Panc1 (cell line): ENCODE measurements at regions not wholly inside any gene's neighbourhood (a gene's known extent, or its start where the extent isn't known, plus 50 kb on each side); places are given as distances from the start of the nearest gene placed in this dataset.

Source experiments
- POLR2AphosphoS5 ChIP-seq: IDR thresholded peaks from 2 replicates; pipeline ENCODE4 v1.6.1; 2012; ENCODE audit warnings: mild to moderate bottlenecking, low read depth, low read length, moderate library complexity
- SIN3A ChIP-seq: IDR thresholded peaks from 2 replicates; pipeline ENCODE4 v1.6.1; 2012; ENCODE audit warnings: low read depth, mild to moderate bottlenecking, low read length, moderate library complexity, borderline replicate concordance; ENCODE audit not compliant: insufficient read depth
- TCF7L2 ChIP-seq: IDR thresholded peaks from 2 replicates; pipeline ENCODE4 v1.6.1; 2011; ENCODE audit warnings: mild to moderate bottlenecking, low read depth, low read length, inconsistent platforms
- TF ChIP-seq, protein P1 (sequence below): fragments of 450-650 bp; IDR thresholded peaks from 2 replicates; pipeline ENCODE4 v1.5.1; 2017; ENCODE audit warnings: mild to moderate bottlenecking
- TF ChIP-seq, protein P2 (sequence below), 2 experiments: IDR thresholded peaks; 2 replicates each; pipeline ENCODE4 v1.6.1; 2011 to 2012; ENCODE audit warnings: low read depth in 2 of 2, control low read depth in 1 of 2, low read length in 1 of 2, mild to moderate bottlenecking in 1 of 2, moderate library complexity in 1 of 2; ENCODE audit not compliant: insufficient read depth in 1 of 2

DNA sequence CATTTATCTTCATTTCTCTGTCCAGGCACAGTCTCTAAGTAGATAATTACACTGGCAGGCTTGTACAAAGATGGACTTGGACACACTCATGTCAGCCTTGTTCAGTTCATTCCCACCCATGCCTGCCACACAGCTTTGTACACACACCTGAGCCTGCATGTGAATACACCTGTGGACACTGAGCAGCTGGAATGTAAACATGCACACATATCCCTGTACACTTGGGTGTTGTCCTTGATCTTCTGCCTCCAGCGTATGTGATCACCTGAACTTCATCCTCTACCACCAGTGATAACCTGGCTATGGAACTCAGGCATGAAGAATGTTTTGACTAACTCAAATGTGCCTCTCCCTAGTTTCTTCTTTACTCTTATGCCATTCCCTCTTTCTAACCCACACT is 190.6 kb downstream of the DHX35 start:
- TF ChIP-seq POLR2AphosphoS5: no peak
- TF ChIP-seq, protein P1, sequence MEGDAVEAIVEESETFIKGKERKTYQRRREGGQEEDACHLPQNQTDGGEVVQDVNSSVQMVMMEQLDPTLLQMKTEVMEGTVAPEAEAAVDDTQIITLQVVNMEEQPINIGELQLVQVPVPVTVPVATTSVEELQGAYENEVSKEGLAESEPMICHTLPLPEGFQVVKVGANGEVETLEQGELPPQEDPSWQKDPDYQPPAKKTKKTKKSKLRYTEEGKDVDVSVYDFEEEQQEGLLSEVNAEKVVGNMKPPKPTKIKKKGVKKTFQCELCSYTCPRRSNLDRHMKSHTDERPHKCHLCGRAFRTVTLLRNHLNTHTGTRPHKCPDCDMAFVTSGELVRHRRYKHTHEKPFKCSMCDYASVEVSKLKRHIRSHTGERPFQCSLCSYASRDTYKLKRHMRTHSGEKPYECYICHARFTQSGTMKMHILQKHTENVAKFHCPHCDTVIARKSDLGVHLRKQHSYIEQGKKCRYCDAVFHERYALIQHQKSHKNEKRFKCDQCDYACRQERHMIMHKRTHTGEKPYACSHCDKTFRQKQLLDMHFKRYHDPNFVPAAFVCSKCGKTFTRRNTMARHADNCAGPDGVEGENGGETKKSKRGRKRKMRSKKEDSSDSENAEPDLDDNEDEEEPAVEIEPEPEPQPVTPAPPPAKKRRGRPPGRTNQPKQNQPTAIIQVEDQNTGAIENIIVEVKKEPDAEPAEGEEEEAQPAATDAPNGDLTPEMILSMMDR: no peak
- TF ChIP-seq TCF7L2: no peak
- TF ChIP-seq, protein P2, sequence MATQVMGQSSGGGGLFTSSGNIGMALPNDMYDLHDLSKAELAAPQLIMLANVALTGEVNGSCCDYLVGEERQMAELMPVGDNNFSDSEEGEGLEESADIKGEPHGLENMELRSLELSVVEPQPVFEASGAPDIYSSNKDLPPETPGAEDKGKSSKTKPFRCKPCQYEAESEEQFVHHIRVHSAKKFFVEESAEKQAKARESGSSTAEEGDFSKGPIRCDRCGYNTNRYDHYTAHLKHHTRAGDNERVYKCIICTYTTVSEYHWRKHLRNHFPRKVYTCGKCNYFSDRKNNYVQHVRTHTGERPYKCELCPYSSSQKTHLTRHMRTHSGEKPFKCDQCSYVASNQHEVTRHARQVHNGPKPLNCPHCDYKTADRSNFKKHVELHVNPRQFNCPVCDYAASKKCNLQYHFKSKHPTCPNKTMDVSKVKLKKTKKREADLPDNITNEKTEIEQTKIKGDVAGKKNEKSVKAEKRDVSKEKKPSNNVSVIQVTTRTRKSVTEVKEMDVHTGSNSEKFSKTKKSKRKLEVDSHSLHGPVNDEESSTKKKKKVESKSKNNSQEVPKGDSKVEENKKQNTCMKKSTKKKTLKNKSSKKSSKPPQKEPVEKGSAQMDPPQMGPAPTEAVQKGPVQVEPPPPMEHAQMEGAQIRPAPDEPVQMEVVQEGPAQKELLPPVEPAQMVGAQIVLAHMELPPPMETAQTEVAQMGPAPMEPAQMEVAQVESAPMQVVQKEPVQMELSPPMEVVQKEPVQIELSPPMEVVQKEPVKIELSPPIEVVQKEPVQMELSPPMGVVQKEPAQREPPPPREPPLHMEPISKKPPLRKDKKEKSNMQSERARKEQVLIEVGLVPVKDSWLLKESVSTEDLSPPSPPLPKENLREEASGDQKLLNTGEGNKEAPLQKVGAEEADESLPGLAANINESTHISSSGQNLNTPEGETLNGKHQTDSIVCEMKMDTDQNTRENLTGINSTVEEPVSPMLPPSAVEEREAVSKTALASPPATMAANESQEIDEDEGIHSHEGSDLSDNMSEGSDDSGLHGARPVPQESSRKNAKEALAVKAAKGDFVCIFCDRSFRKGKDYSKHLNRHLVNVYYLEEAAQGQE (IDR thresholded peaks at IDR 0.05; ENCODE audit: insufficient read depth in 1 of 2, low read depth in 2 of 2, low read length in 1 of 2): no peak
- no peak for TF ChIP-seq SIN3A
